Right atrium auricular region (tissue), 2 donors: ENCODE measurements at regions not wholly inside any gene's neighbourhood (a gene's known extent, or its start where the extent isn't known, plus 50 kb on each side); places are given as distances from the start of the nearest gene placed in this dataset.

ENCODE experiments used
- DNase-seq: peaks from one replicate; pipeline ENCODE4 v3.0.0-alpha.2; 2019; ENCODE audit warnings: low spot score
- H3K27ac ChIP-seq, 2 donors: fragments of 200-600 bp; sonication (generic); 1 replicate in 1 of 2; 2 replicates in 1 of 2; pipeline ENCODE4 v1.5.1; 2016 to 2019
- H3K27me3 ChIP-seq, 2 donors: fragments of 200-600 bp; sonication (generic); one replicate each; pipeline versions ENCODE4 v1.5.1 to v1.6.0; 2017 to 2019
- H3K36me3 ChIP-seq: fragments of 200-600 bp; sonication (generic); one replicate; pipeline ENCODE4 v1.5.1; 2016
- H3K4me1 ChIP-seq, 2 donors: fragments of 200-600 bp; sonication (generic); one replicate each; pipeline versions ENCODE4 v1.5.1 to v1.6.0; 2017 to 2019
- H3K4me3 ChIP-seq, 2 donors: fragments of 200-600 bp; sonication (generic); 1 replicate in 1 of 2; 2 replicates in 1 of 2; pipeline ENCODE4 v1.5.1; 2017 to 2019; ENCODE audit warnings: mild to moderate bottlenecking in 1 of 2, moderate library complexity in 1 of 2
- H3K9me3 ChIP-seq, 2 donors: fragments of 200-600 bp; sonication (generic); one replicate each; pipeline ENCODE4 v1.5.1; 2019
- CTCF ChIP-seq, 2 donors: fragments of 200-600 bp; sonication (generic); IDR thresholded peaks; one replicate each; pipeline ENCODE4 v1.5.1; 2019; ENCODE audit warnings: antibody characterized with exemption in 2 of 2

- DNase-seq, result no peak
- TF ChIP-seq CTCF (IDR thresholded peaks at IDR 0.05), result no peak
- Histone ChIP-seq H3K27me3 (no peaks in the 10 kb centered on the region), H3K36me3 (no peaks in the 10 kb centered on the region), H3K4me1 (no peaks in the 10 kb centered on the region), H3K27ac (no peak overlapping the region), H3K4me3 (no peak overlapping the region), H3K9me3 (peaks cover 0 to 12% of the 10 kb centered on the region in 2 donors)
These were observed 534.0 kb downstream of the ARAP2 start for GRCh38 chr4:35710343-35710742.

DNA sequence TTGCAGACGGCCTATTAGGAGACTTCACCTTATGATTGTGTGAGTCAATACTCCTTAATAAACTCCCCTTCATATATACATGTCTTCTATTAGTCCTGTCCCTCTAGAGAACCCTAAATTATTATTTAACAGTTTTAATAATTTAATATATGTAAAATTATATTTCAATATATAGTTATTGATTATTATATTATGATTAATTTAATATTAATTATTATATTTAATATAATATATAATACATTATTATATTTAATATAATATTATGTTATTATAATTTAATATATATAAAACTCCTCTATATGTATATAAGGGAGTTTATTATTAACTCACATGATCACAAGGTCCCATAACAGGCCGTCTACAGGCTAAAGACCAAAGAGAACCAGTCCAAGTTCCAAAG lies 533.2 kb downstream of the ARAP2 start:
- Histone ChIP-seq H3K27ac (no peak overlapping the region), H3K27me3 (no peaks in the 10 kb centered on the region), H3K9me3 (peaks cover 0 to 12% of the 10 kb centered on the region in 2 donors), H3K4me3 (no peak overlapping the region), H3K4me1 (no peaks in the 10 kb centered on the region), H3K36me3 (no peaks in the 10 kb centered on the region)
- DNase-seq, result no peak
- TF ChIP-seq CTCF (IDR thresholded peaks at IDR 0.05), result no peak

DNA sequence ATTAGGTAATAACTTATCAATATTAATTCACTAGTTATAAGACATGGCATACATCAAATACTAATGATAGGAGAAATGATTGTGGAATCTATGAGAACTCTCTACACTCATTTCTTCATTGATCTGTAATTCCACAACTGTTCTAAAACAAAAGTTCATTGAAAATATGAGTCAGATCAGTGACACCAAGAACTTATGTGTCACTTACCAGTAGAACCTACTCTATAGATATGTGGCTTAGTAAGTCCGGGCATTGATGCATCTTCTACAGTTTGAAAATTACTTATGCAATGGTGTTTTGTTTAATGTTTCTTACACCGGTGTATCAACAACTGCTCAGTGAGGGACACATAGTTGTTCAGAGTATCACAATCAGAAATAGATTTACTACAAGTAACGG lies 520.3 kb downstream of the ARAP2 start:
- Histone ChIP-seq H3K4me1 (no peaks in the 10 kb centered on the region), H3K27me3 (no peaks in the 10 kb centered on the region), H3K4me3 (no peak overlapping the region), H3K36me3 (no peaks in the 10 kb centered on the region), H3K9me3 (no peaks in the 10 kb centered on the region), H3K27ac (no peak overlapping the region)
- TF ChIP-seq CTCF (IDR thresholded peaks at IDR 0.05), result no peak
- DNase-seq, result no peak

DNA sequence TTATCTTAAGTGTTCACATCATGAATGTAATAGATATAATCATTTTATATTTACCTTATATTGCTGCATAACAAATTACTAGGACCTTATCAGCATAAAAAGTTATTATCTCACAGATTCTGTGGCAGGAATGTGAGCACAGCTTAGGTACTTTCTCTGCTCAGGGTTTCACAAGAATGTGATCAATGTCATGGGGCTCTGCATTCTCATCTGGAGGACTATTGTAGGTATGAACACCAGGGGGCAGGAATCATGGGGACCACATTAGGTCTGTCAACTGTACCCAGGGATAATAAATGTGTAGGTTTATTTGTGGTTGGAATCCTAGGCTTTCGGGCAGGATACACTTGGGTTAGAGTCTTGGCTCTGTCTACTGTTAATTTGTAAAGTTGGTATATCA lies 519.2 kb downstream of the ARAP2 start:
- no peaks in the 10 kb centered on the region for H3K4me1 ChIP-seq
- H3K27me3 ChIP-seq, result no peaks in the 10 kb centered on the region
- no peak overlapping the region for H3K27ac ChIP-seq
- H3K36me3 ChIP-seq, result no peaks in the 10 kb centered on the region
- DNase-seq, result no peak
- TF ChIP-seq CTCF (IDR thresholded peaks at IDR 0.05), result no peak
- no peaks in the 10 kb centered on the region for H3K9me3 ChIP-seq
- H3K4me3 ChIP-seq, result no peak overlapping the region

DNA sequence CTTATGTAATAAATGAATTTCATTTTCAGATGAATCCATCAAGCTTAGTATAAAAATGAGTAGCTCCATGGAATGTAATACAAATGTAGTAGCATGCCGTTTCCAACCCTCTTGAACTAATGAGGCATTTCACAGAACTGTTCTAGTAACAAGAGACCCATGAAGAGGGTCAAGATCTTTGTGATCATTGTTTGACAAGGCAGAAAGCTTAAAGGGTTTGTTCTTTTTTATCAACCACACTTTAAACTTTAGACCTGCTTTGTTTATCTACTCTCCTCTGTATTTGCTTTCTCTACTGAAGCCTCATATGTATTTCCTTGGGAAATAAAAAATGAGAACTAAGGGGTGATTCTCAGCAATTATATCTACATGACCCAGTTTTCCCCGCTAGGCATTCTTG lies 513.9 kb downstream of the ARAP2 start:
- Histone ChIP-seq H3K4me1 (no peaks in the 10 kb centered on the region), H3K27ac (no peak overlapping the region), H3K9me3 (no peaks in the 10 kb centered on the region), H3K4me3 (no peak overlapping the region), H3K27me3 (no peaks in the 10 kb centered on the region), H3K36me3 (no peaks in the 10 kb centered on the region)
- no peak for TF ChIP-seq CTCF (IDR thresholded peaks at IDR 0.05)
- no peak for DNase-seq

DNA sequence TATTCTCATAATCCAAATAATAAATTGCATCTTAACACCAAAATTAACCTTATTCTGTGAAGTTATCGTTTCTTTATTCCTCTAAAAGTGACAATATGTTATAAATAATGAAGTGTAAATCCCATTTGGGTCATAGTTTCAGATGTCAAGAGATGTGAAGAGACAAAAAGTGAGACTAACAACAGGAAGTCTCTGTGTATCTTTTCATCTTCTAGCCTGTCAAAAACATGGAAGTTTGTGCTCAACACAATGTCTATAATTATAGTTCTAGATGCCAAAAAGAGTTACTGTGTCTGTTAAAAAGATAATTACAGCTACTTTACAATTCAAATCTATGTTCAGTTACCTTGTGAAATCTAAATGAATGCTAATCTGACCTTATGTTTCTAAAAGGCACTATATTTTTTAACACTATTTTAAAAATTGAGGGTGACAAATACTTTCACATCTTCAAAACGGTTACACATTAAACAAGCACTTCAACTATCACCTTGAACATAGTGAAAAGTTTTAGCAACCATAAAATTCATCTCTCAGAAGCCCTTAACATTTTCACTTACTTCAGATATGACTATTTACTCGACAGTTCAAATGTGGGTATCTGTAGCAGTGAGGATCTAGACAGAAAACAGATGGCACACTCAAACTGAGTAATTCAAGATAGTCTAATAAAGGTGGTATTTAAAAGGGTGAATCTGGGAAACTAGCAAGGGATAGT lies 509.8 kb downstream of the ARAP2 start:
- no peaks in the 10 kb centered on the region for H3K9me3 ChIP-seq
- no peak for TF ChIP-seq CTCF (IDR thresholded peaks at IDR 0.05)
- H3K27ac ChIP-seq, result no peak overlapping the region
- H3K4me3 ChIP-seq, result no peak overlapping the region
- no peaks in the 10 kb centered on the region for H3K4me1 ChIP-seq
- DNase-seq, result no peak
- H3K27me3 ChIP-seq, result no peaks in the 10 kb centered on the region
- H3K36me3 ChIP-seq, result no peaks in the 10 kb centered on the region
